Psoas muscle (tissue), 7 donors: ENCODE measurements at regions not wholly inside any gene's neighbourhood (a gene's known extent, or its start where the extent isn't known, plus 50 kb on each side); places are given as distances from the start of the nearest gene placed in this dataset.

Source experiments
- ATAC-seq, 4 donors: fragments of 200-7000 bp; cut with Tn5 transposase; one replicate each; pipeline ENCODE4 v1.9.1; 2020; ENCODE audit warnings: moderate library complexity in 3 of 4, mild to moderate bottlenecking in 2 of 4
- DNase-seq, 2 donors: peaks; one replicate each; pipeline ENCODE4 v3.0.0-alpha.2; 2020
- H3K27ac ChIP-seq: fragments of 200-600 bp; one replicate; pipeline ENCODE4 v1.8.0; 2022
- H3K27me3 ChIP-seq, 3 donors: fragments of 200-600 bp in 1 of 3; one replicate each; pipeline versions ENCODE4 v1.6.1 to v1.8.0; 2013 to 2022; ENCODE audit warnings: low read length in 2 of 3, mild to moderate bottlenecking in 2 of 3, moderate library complexity in 1 of 3; ENCODE audit not compliant: insufficient read depth in 3 of 3
- H3K36me3 ChIP-seq, 2 donors: fragments of 200-600 bp in 1 of 2; one replicate each; pipeline versions ENCODE4 v1.6.1 to v1.8.0; 2013 to 2022; ENCODE audit warnings: low read depth in 1 of 2, mild to moderate bottlenecking in 1 of 2, moderate library complexity in 1 of 2; ENCODE audit not compliant: insufficient read depth in 1 of 2
- H3K4me1 ChIP-seq: fragments of 200-600 bp; one replicate; pipeline ENCODE4 v1.8.0; 2022
- H3K4me3 ChIP-seq: fragments of 200-600 bp; one replicate; pipeline ENCODE4 v1.8.0; 2022; ENCODE audit warnings: mild to moderate bottlenecking
- H3K9me3 ChIP-seq: fragments of 200-600 bp; one replicate; pipeline ENCODE4 v1.8.0; 2022
- WGBS, 3 donors: extraction: QIAGEN DNeasy Blood & Tissue Kit; methylation state at CpG; one replicate each; pipeline versions ENCODE4 v1.1.6 to v1.1.7; 2013; 5-methylcytosine and 5-hydroxymethylcytosine counted together
- intact Hi-C, 2 donors: fragments of 100-400 bp; cut with DNase I; formaldehyde crosslinking; loops; one replicate each; pipeline versions ENCODE4 v1.11.0 to v1.14.2; 2022
- TF ChIP-seq, protein P1 (sequence below): fragments of 200-600 bp; IDR thresholded peaks from one replicate; pipeline ENCODE4 v1.8.0; 2022; ENCODE audit warnings: antibody characterized with exemption
- donor health status: healthy with polysubstance abuse.
- donor health status: DM: no; HTN: no; CAD: no; lungs with moderate emphysema.
- donor health status: Bipolar disorder and iron deficiency.
- donor health status: healthy.
- donor health status: DM: yes; HTN: yes; CAD: no.
- donor health status: DM: no; HTN: no; CAD: no.
- donor health status: DM: yes; HTN: yes; CAD: no.

DNA sequence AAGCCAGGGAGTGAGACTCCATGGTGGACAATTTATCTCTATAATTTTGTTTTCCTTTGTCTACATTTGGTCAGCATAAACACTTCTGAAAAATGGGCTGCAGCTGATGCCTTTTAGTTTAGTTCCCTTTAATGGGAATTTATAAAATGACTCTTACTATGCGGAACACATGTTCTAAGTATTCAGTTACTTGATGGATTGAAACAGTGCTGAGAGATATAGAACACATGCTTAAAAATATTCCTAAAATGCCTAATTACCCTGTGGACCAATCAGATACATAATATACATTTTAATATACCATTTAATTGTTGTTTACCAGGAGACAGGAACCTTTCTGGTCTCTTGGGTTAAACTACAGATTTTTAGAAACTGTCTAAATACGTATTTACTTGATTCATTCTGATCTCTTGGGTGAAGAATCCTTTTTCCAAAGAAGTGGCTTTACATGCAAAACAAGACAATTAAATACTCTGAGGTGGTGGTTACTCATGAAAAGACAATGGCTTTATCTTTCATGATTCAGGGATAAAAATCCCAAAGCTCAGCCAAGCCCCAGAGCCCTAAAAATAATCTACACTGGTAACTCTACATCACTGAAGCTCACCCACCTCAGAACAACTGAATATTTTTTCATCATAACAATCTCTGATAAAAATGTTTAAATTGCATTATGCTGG, 128.1 kb upstream of the SERTAD2 start:
- Histone ChIP-seq H3K27me3 (no peaks in the 10 kb centered on the region), H3K36me3 (no peaks in the 10 kb centered on the region), H3K27ac (no peak overlapping the region), H3K4me3 (no peak overlapping the region), H3K9me3 (no peaks in the 10 kb centered on the region), H3K4me1 (no peaks in the 10 kb centered on the region)
- intact Hi-C loops: no loop called here
- 96 to 100% (median 98%) methylated on average over 2 of the region's 2 CpGs for WGBS, 3 donors
- DNase-seq: no peak
- TF ChIP-seq, protein P1, sequence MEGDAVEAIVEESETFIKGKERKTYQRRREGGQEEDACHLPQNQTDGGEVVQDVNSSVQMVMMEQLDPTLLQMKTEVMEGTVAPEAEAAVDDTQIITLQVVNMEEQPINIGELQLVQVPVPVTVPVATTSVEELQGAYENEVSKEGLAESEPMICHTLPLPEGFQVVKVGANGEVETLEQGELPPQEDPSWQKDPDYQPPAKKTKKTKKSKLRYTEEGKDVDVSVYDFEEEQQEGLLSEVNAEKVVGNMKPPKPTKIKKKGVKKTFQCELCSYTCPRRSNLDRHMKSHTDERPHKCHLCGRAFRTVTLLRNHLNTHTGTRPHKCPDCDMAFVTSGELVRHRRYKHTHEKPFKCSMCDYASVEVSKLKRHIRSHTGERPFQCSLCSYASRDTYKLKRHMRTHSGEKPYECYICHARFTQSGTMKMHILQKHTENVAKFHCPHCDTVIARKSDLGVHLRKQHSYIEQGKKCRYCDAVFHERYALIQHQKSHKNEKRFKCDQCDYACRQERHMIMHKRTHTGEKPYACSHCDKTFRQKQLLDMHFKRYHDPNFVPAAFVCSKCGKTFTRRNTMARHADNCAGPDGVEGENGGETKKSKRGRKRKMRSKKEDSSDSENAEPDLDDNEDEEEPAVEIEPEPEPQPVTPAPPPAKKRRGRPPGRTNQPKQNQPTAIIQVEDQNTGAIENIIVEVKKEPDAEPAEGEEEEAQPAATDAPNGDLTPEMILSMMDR: no peak
- ATAC-seq: no peak

DNA sequence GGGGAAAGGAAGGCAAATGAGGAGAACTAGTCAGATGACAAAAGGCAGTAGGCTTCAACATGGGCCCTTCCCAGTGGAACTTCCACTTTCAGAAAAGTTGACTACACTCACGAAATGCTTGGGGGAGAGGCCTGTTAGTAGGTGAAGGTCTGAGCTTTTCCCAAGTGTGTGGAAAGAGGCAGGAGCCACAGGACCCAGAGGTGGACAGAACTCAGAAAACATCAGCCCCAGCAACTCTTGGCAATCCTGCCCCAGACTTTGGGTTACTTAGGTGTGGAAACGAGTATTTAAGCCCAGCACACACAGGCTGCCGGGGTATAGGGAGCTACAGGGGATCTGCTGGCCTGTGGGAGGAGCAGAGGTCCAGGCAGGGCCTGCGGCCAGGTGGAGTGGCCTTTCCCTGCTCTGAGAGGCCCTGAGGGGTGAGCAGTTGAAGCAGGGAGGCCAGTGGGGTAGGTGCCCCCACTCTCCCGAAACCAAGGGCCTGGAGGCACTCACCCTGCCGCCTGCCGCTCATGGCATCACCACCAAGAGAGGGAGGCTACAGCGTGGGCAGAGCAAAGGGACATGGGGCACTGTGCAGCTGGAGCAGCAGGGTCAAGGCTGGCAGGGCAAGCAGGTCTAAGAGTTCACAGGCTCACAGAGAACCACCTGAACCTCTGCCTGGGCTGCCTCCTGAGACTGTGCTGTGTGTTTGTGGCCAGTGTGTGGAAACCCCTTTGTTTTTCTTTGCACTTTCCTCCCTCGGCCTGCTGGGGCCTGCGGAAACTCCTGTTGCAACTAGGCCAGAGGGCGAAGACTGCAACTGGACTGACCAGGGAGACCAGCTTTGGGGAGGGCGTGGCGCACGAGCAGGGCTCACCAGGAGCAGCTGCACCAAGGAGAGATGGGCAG, 130.7 kb upstream of the SERTAD2 start:
- Histone ChIP-seq H3K9me3 (no peaks in the 10 kb centered on the region), H3K27me3 (no peaks in the 10 kb centered on the region), H3K4me3 (no peak overlapping the region), H3K36me3 (no peaks in the 10 kb centered on the region), H3K4me1 (no peaks in the 10 kb centered on the region), H3K27ac (no peak overlapping the region)
- intact Hi-C loops: no loop called here
- no peak for ATAC-seq
- 88 to 91% (median 90%) methylated on average over 14 of the region's 14 CpGs for WGBS, 3 donors
- TF ChIP-seq, protein P1: no peak
- no peak for DNase-seq

DNA sequence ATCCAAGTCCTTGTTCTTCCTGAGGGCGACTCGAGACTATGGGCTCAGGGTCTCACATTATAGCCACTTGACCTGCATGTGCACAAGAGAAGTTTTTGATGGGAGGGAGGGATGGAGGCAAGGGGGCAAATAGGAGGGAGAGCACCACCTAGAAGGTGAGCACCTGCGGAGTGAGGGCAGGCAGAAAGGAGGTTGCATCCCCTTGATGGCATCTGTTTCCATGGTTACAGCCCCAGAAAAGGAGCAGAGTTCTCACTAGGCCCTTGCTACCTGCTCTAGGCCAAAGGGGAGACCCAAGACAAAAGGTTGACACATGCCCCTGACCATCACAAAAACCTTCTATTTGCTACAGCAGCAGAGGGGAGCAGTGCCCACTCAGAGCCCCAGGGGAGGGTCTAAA, 131.5 kb upstream of the SERTAD2 start:
- H3K27me3 ChIP-seq: no peaks in the 10 kb centered on the region
- DNase-seq (no peak), ATAC-seq (no peak)
- H3K27ac ChIP-seq: no peak overlapping the region
- WGBS, 3 donors: 99 to 100% (median 100%) methylated on average over 3 of the region's 3 CpGs
- intact Hi-C loops: no loop called here
- TF ChIP-seq, protein P1: no peak
- no peaks in the 10 kb centered on the region for H3K36me3 ChIP-seq
- H3K4me1 ChIP-seq: no peaks in the 10 kb centered on the region
- no peaks in the 10 kb centered on the region for H3K9me3 ChIP-seq
- H3K4me3 ChIP-seq: no peak overlapping the region

DNA sequence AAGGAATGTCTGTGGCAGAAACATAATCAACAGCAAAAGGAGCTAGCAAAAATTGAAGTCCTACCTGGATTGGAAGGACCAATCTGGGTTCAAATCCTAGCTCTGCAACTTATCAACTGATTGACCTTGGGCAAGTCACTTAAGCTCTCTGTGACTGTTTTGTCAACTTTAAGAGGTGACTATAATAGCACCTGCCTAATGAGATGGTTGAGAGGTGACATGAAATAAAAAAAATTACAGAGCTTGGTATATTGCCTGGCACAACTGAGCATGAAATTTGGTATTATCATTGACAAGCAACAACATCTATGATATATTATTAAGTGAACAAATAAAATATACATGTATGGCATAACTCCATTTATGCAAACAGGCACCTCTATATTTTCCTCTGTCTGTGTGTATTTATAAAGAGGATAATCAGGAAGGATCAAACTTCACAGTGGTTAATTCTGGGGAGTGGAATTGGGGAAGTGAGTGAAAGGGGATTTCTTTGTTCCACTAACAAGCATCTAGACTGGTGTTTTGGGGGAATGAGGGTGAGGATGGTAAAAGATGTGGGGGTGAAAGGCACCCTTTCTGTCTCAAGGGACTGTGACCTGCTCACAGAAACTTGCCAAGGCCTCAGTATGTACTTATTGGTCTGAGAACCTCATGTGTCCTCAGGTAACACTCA, 132.8 kb upstream of the SERTAD2 start:
- TF ChIP-seq, protein P1: no peak
- DNase-seq: no peak
- Histone ChIP-seq H3K27me3 (no peaks in the 10 kb centered on the region), H3K36me3 (no peaks in the 10 kb centered on the region), H3K4me3 (no peak overlapping the region), H3K9me3 (no peaks in the 10 kb centered on the region), H3K4me1 (no peaks in the 10 kb centered on the region), H3K27ac (no peak overlapping the region)
- ATAC-seq: no peak
- intact Hi-C loops: no loop called here
